CD14-positive monocyte (primary cell): ENCODE measurements at regions not wholly inside any gene's neighbourhood (a gene's known extent, or its start where the extent isn't known, plus 50 kb on each side); places are given as distances from the start of the nearest gene placed in this dataset.

Experiments
- DNase-seq, 3 donors: peaks; one replicate each; pipeline ENCODE4 v3.0.0-alpha.2; 2011 to 2022
- H2AFZ ChIP-seq: 2 replicates; pipeline ENCODE4 v1.6.0; 2012; ENCODE audit warnings: mild to moderate bottlenecking, low read depth, low read length, inconsistent platforms; ENCODE audit not compliant: insufficient read depth, poor library complexity, severe bottlenecking
- H3K27ac ChIP-seq, 2 donors: 1 replicate in 1 of 2; 2 replicates in 1 of 2; pipeline ENCODE4 v1.5.1; 2012 to 2013; ENCODE audit warnings: low read length in 2 of 2, control low read depth in 1 of 2, inconsistent platforms in 1 of 2, low read depth in 1 of 2, mild to moderate bottlenecking in 1 of 2
- H3K27me3 ChIP-seq, 2 donors: one replicate each; pipeline versions ENCODE4 v1.6.0 to v1.6.1; 2011 to 2013; ENCODE audit warnings: low read length in 2 of 2; ENCODE audit not compliant: control insufficient read depth in 2 of 2, insufficient read depth in 2 of 2
- H3K36me3 ChIP-seq, 2 donors: replicated peaks in 1 of 2; 1 replicate in 1 of 2; 2 replicates in 1 of 2; pipeline versions ENCODE4 v1.5.1 to v1.6.1; 2012 to 2013; ENCODE audit warnings: low read length in 2 of 2, control low read depth in 1 of 2, inconsistent platforms in 1 of 2, mild to moderate bottlenecking in 1 of 2; ENCODE audit not compliant: insufficient read depth in 2 of 2, control insufficient read depth in 1 of 2
- H3K4me1 ChIP-seq, 2 donors: 1 replicate in 1 of 2; 2 replicates in 1 of 2; pipeline versions ENCODE4 v1.5.1 to v1.6.1; 2012 to 2013; ENCODE audit warnings: low read length in 2 of 2, control low read depth in 1 of 2, inconsistent platforms in 1 of 2, mild to moderate bottlenecking in 1 of 2, moderate library complexity in 1 of 2; ENCODE audit not compliant: insufficient read depth in 2 of 2, control insufficient read depth in 1 of 2
- H3K4me2 ChIP-seq: replicated peaks from 2 replicates; pipeline ENCODE3; 2012; ENCODE audit warnings: low read length, moderate library complexity, mild to moderate bottlenecking; ENCODE audit not compliant: poor library complexity, severe bottlenecking; ENCODE audit errors: extremely low read depth
- H3K4me3 ChIP-seq, 3 experiments: fragments of 200-600 bp in 1 of 3; sonication (generic) in 1 of 3; replicated peaks in 1 of 3; 1 replicate in 2 of 3; 2 replicates in 1 of 3; pipeline ENCODE4 v1.5.1; 2011 to 2013; ENCODE audit warnings: low read length in 3 of 3, mild to moderate bottlenecking in 3 of 3, control low read depth in 2 of 3, low read depth in 2 of 3, inconsistent platforms in 1 of 3, moderate library complexity in 1 of 3
- H3K79me2 ChIP-seq: 2 replicates; pipeline ENCODE4 v1.6.0; 2012; ENCODE audit warnings: mild to moderate bottlenecking, control low read depth, inconsistent platforms, low read length, moderate library complexity; ENCODE audit not compliant: insufficient read depth
- H3K9ac ChIP-seq: 2 replicates; pipeline ENCODE4 v1.6.0; 2017; ENCODE audit warnings: low read length, mild to moderate bottlenecking; ENCODE audit not compliant: insufficient read depth, poor library complexity, severe bottlenecking
- H3K9me3 ChIP-seq, 2 donors: replicated peaks in 1 of 2; 1 replicate in 1 of 2; 2 replicates in 1 of 2; pipeline versions ENCODE4 v1.5.1 to v1.6.1; 2012 to 2013; ENCODE audit warnings: low read length in 2 of 2, control low read depth in 1 of 2; ENCODE audit not compliant: control insufficient read depth in 1 of 2, insufficient read depth in 1 of 2
- H4K20me1 ChIP-seq: 2 replicates; pipeline ENCODE4 v1.6.0; 2012; ENCODE audit warnings: mild to moderate bottlenecking, low read length, control low read depth, moderate library complexity; ENCODE audit not compliant: insufficient read depth
- H3K27ac Mint-ChIP-seq, 7 donors: one replicate each; pipeline ENCODE4 v1.8.0; 2020; ENCODE audit warnings: mild to moderate bottlenecking in 7 of 7, mixed read lengths in 7 of 7, moderate library complexity in 6 of 7, inconsistent platforms in 2 of 7
- H3K27me3 Mint-ChIP-seq, 3 donors: one replicate each; pipeline ENCODE4 v1.8.0; 2021 to 2022; ENCODE audit warnings: low read depth in 3 of 3, mild to moderate bottlenecking in 3 of 3, mixed read lengths in 3 of 3, moderate library complexity in 3 of 3, inconsistent platforms in 1 of 3
- H3K36me3 Mint-ChIP-seq, 2 donors: one replicate each; pipeline ENCODE4 v1.8.0; 2020; ENCODE audit warnings: mixed read lengths in 2 of 2, inconsistent platforms in 1 of 2, mild to moderate bottlenecking in 1 of 2
- H3K4me1 Mint-ChIP-seq: one replicate; pipeline ENCODE4 v1.8.0; 2020; ENCODE audit warnings: mild to moderate bottlenecking, mixed read lengths
- H3K4me3 Mint-ChIP-seq, 2 donors: one replicate each; pipeline ENCODE4 v1.8.0; 2020; ENCODE audit warnings: mild to moderate bottlenecking in 2 of 2, mixed read lengths in 2 of 2, moderate library complexity in 1 of 2
- H3K9me3 Mint-ChIP-seq, 7 donors: one replicate each; pipeline ENCODE4 v1.8.0; 2020 to 2022; ENCODE audit warnings: mixed read lengths in 7 of 7, mild to moderate bottlenecking in 6 of 7, moderate library complexity in 6 of 7, inconsistent platforms in 2 of 7
- CTCF ChIP-seq: fragments of 200-600 bp; IDR thresholded peaks from one replicate; pipeline ENCODE4 v1.8.0; 2022; ENCODE audit warnings: antibody characterized with exemption, mild to moderate bottlenecking
- WGBS: methylation state at CpG from one replicate; pipeline ENCODE4 v1.1.5; 2013; ENCODE audit warnings: missing lambda C conversion rate; ENCODE audit not compliant: insufficient coverage; 5-methylcytosine and 5-hydroxymethylcytosine counted together
- intact Hi-C, 2 donors: fragments of 100-400 bp; cut with micrococcal nuclease; formaldehyde crosslinking; loops; one replicate each; pipeline versions ENCODE4 v1.15.0 to v1.15.1; 2023

GRCh38 chr6:66226109-66226508, 519.1 kb upstream of the EYS start:
- H4K20me1 ChIP-seq = no peaks in the 10 kb centered on the region
- H3K4me1 ChIP-seq = no peaks in the 10 kb centered on the region
- H3K36me3 ChIP-seq = no peaks in the 10 kb centered on the region
- no peak overlapping the region for H3K4me3 Mint-ChIP-seq
- no peak overlapping the region for H3K9ac ChIP-seq
- H3K9me3 ChIP-seq = peaks cover 0 to 3% of the 10 kb centered on the region in 2 donors
- DNase-seq = no peak
- peaks cover 0 to 4% (median under 1%) of the 10 kb centered on the region in 7 donors for H3K9me3 Mint-ChIP-seq
- H3K27ac ChIP-seq = no peak overlapping the region
- no peaks in the 10 kb centered on the region for H3K4me1 Mint-ChIP-seq
- H3K27me3 ChIP-seq = no peaks in the 10 kb centered on the region
- intact Hi-C loops = no loop called here
- H3K79me2 ChIP-seq = no peaks in the 10 kb centered on the region
- H3K4me3 ChIP-seq = no peak overlapping the region
- H3K4me2 ChIP-seq = no peak overlapping the region
- H3K36me3 Mint-ChIP-seq = no peaks in the 10 kb centered on the region
- no peak for TF ChIP-seq CTCF
- no CpG with 5 or more reads among the region's 2 CpGs for WGBS
- H3K27me3 Mint-ChIP-seq = no peaks in the 10 kb centered on the region
- H3K27ac Mint-ChIP-seq = no peak overlapping the region
- no peak overlapping the region for H2AFZ ChIP-seq

- no peak overlapping the region for H3K27ac ChIP-seq
- no peaks in the 10 kb centered on the region for H3K36me3 ChIP-seq
- H3K27ac Mint-ChIP-seq = no peak overlapping the region
- H3K4me1 ChIP-seq = no peaks in the 10 kb centered on the region
- H4K20me1 ChIP-seq = no peaks in the 10 kb centered on the region
- no peak for TF ChIP-seq CTCF
- peaks cover 0 to 26% (median 10%) of the 10 kb centered on the region in 7 donors for H3K9me3 Mint-ChIP-seq
- no peaks in the 10 kb centered on the region for H3K79me2 ChIP-seq
- H3K27me3 Mint-ChIP-seq = no peaks in the 10 kb centered on the region
- no peak overlapping the region for H3K4me2 ChIP-seq
- H2AFZ ChIP-seq = no peak overlapping the region
- no peaks in the 10 kb centered on the region for H3K4me1 Mint-ChIP-seq
- intact Hi-C loops = no loop called here
- WGBS = 76% methylated on average over 3 of the region's 3 CpGs
- H3K36me3 Mint-ChIP-seq = no peaks in the 10 kb centered on the region
- no peak overlapping the region for H3K4me3 ChIP-seq
- DNase-seq = no peak
- H3K9ac ChIP-seq = no peak overlapping the region
- peaks cover 23 to 33% of the 10 kb centered on the region in 2 donors for H3K9me3 ChIP-seq
- H3K4me3 Mint-ChIP-seq = no peak overlapping the region
- H3K27me3 ChIP-seq = no peaks in the 10 kb centered on the region
Observed at GRCh38 chr6:66210964-66211363, 503.9 kb upstream of the EYS start.
